Mesodermal cell (in vitro differentiated cells): ENCODE measurements at regions not wholly inside any gene's neighbourhood (a gene's known extent, or its start where the extent isn't known, plus 50 kb on each side); places are given as distances from the start of the nearest gene placed in this dataset.

Source experiments
- H3K27ac ChIP-seq: 2 replicates; pipeline ENCODE4 v1.7.0; 2013; ENCODE audit warnings: mild to moderate bottlenecking, low read depth, low read length, moderate library complexity; ENCODE audit not compliant: severe bottlenecking
- H3K36me3 ChIP-seq: 2 replicates; pipeline ENCODE4 v1.7.1; 2013; ENCODE audit warnings: mild to moderate bottlenecking, low read length, moderate library complexity; ENCODE audit not compliant: control insufficient read depth, insufficient read depth
- H3K4me1 ChIP-seq: one replicate; pipeline ENCODE4 v1.7.1; 2013; ENCODE audit warnings: mild to moderate bottlenecking, low read length; ENCODE audit not compliant: insufficient read depth, control insufficient read depth, poor library complexity, severe bottlenecking
- H3K4me3 ChIP-seq: 2 replicates; pipeline ENCODE4 v1.7.0; 2013; ENCODE audit warnings: low read length, control low read depth, mild to moderate bottlenecking; ENCODE audit not compliant: insufficient read depth, poor library complexity, severe bottlenecking; ENCODE audit errors: extremely low read depth
- H3K9me3 ChIP-seq: 2 replicates; pipeline ENCODE4 v1.7.1; 2013; ENCODE audit warnings: mild to moderate bottlenecking, low read length, moderate library complexity; ENCODE audit not compliant: control insufficient read depth
- WGBS, 2 experiments: methylation state at CpG; one replicate each; pipeline ENCODE4 v1.1.5; 2013; ENCODE audit warnings: missing lambda C conversion rate in 2 of 2; ENCODE audit not compliant: insufficient coverage in 2 of 2; 5-methylcytosine and 5-hydroxymethylcytosine counted together

DNA sequence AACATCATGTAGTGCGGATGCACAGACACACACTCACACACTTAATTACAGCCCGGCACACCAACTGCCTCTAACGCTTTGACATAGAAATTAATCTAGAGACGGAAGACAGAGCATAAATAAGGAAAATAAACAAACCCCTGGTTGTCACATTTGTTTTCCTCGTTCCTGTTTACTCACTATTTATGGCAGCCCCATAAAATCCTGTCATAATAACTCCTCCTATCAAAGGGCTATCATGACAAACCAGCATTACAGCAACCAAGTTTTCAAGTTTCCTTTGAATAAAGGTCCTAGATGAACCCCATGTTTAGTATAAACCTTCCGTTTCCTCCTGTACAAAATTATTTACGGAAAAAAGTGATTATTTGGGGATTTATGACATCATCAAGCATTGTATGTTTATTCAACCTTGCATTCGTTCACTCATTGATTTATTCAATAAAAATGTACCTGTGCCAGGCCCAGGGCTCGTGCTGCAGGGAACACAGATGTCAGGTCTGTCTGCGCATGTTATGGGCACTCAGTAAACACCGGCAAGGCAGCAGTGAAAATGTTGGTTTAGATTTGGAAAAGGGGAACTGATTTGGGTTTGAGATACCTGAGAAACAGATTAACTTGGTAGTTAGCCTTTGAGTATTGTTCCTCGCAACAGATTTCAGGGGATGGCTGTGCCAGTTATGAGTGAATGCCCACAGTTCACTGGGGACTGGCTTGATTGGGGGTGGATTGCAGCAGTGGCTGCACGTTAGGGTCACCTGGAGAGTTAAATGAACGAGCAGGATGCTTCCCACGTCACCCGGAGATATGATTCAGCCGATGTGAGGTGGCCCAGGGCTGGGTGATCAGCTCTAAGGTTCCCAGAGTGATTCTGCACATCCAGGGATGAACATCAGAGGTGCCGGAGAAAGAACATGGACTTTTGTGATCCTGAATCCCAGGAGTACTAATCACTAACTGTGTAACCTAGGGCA, 295.3 kb upstream of the FOXQ1 start:
- Histone ChIP-seq H3K4me1 (no peaks in the 10 kb centered on the region), H3K27ac (no peak overlapping the region), H3K9me3 (no peaks in the 10 kb centered on the region), H3K36me3 (no peaks in the 10 kb centered on the region), H3K4me3 (no peak overlapping the region)
- WGBS, 2 experiments = 84 to 90% methylated on average over 12 to 13 of the region's 18 CpGs

DNA sequence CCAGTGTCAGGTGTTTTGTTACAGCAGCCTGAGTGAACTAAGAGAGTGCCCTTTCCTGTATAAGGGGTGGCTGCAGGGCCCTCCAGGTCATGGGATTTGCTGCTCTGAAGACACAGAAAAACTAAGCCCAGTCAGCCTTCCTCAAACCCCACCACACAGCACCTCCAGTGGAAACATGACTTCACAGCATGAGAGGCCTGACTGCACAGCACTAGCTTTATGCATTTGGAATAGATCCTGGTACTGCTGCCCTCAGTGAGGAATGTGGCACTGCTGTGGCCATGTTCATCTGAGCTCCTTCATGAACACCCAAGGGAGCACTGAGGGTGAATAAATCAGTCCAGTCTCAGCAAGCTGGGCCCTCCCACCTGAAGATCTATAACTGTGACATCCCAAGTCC, 296.1 kb upstream of the FOXQ1 start:
- Histone ChIP-seq H3K4me1 (no peaks in the 10 kb centered on the region), H3K4me3 (no peak overlapping the region), H3K36me3 (no peaks in the 10 kb centered on the region), H3K9me3 (no peaks in the 10 kb centered on the region), H3K27ac (no peak overlapping the region)

DNA sequence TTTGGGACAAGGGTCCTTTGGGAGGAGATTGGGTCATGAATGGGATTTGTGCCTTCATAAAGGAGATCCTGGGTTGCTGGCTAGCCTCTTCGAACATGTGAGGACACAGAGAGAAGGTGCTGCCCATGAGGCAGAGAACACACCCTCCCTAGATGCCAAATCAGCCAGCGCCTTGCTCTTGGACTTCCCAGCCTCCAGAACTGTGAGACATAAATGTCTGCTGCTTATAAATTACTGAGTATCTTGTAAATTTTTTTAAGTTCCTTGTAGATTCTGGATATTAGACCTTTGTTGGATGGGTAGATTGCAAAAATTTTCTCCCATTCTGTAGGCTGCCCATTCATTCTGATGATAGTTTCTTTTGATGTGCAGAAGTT, 297.5 kb upstream of the FOXQ1 start:
- Histone ChIP-seq H3K36me3 (no peaks in the 10 kb centered on the region), H3K27ac (no peak overlapping the region), H3K4me1 (no peaks in the 10 kb centered on the region), H3K9me3 (no peaks in the 10 kb centered on the region), H3K4me3 (no peak overlapping the region)
- 88% methylated on average over 1 of the region's 2 CpGs; no CpG with 5 or more reads in 1 of the 2 experiments for WGBS, 2 experiments

DNA sequence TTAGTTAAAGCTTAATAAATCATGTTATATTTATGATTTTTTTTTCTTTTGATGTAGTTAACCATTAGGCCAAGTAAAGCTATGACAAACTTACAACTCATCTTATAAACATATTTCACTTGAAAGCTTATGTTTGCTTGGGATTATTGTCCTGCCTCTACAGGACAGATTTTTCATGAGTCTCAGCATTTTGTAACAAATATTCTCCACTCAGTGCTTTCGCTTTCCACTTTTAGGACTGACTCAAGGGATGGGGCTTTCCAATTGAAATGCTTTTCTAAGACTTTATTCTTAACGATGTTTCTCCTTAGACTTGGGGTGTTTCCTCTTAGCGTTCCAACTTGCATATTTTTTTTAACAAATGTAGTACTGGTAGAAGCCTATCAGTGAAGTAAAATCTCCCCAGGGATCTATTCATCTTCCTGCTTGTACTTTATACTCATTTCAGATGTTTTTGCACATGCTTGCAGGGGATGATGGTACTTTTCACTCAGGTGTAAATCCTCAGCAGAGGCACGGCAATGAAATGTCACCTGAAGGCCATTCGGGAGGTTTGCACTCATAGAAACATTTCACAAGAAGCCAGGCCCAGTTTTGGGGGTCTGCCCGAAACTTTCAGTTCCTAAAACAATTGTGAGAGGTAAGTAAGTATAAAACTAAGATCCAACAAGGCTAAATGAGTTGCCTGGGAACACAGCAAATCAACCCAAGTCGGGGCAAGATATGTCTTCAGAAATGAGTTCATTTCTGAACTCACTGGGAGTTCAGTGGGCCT, 298.1 kb upstream of the FOXQ1 start:
- H3K4me3 ChIP-seq = no peak overlapping the region
- no peaks in the 10 kb centered on the region for H3K9me3 ChIP-seq
- H3K27ac ChIP-seq = no peak overlapping the region
- H3K36me3 ChIP-seq = no peaks in the 10 kb centered on the region
- WGBS, 2 experiments = 88 to 89% methylated on average over 4 to 5 of the region's 7 CpGs
- no peaks in the 10 kb centered on the region for H3K4me1 ChIP-seq

DNA sequence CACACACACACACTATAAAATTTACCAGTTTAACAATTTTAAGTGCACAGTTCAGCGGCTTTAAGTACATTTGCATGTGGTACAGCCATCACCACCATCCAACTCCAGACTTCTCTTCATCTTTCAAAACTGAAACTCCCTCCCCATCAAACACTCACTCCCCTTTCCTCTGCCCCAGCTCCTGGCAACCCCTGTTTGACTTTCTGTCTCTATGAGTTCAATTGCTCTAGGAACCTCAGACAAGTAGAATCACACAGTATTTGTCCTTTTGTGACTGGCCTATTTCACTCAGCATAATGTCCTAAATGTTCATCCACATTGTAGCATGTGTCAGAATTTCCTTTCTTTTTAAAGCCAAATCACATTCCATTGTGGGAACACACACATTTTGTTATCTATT, 302.8 kb upstream of the FOXQ1 start:
- 100% methylated on average over 1 of the region's 1 CpG for WGBS, 2 experiments
- no peaks in the 10 kb centered on the region for H3K9me3 ChIP-seq
- H3K36me3 ChIP-seq = no peaks in the 10 kb centered on the region
- H3K27ac ChIP-seq = no peak overlapping the region
- H3K4me1 ChIP-seq = no peaks in the 10 kb centered on the region
- no peak overlapping the region for H3K4me3 ChIP-seq

DNA sequence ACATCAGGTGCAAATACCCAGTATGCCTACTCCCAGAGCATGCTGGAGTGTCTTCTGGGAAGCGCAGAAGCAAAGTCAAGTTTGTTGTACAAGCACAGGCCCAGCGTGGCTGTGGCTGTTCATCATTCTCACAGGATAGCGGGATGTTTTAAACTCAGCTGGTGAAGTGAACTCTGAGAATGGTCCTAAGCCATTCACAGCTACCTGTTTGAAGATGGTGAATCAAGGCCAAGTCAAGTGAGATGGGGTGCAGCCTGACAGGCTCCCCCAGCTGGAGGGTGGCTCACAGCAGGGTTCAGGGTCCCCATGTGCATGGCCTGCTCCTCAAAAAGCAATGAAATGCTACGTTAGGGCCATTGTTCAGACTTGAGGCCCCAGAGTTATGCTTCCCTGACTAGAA, 304.7 kb upstream of the FOXQ1 start:
- Histone ChIP-seq H3K4me3 (no peak overlapping the region), H3K4me1 (no peaks in the 10 kb centered on the region), H3K9me3 (no peaks in the 10 kb centered on the region), H3K27ac (no peak overlapping the region), H3K36me3 (no peaks in the 10 kb centered on the region)
- WGBS, 2 experiments = 89% methylated on average over 3 to 4 of the region's 4 CpGs

DNA sequence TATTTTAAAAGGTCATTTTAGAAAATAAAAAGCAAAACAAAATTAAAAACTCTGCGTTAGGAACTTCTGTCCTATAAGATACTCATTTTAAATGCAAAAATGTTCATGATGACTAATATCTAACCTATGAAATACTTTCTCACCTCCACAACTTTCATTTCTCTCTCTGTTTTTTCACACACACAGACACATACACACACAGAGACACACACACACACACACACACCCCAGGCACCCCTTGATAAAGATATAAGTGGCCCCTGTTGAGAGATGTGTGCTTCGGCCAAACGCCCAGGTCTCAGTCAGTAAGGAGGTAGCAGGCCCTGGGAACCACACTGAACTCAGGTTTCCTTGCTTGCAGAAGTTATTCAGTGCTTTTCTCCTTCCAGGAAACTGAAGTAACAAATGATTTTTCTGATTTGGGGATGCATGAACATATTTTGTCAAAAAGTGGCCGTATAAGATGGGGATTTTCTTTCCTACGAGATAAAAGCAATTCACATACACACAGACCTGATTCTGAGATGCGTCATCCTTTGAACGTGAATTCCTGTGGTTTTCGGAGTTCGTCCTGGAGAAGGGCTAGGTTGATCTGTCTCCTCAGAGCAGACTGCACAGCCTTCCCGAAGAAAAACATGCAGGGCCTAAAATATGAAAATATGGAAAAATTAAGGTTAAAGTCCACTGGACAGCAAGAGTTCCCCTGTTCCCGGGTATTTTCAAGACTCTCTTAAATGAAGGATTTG, 306.8 kb upstream of the FOXQ1 start:
- Histone ChIP-seq H3K27ac (no peak overlapping the region), H3K36me3 (no peaks in the 10 kb centered on the region), H3K4me3 (no peak overlapping the region), H3K9me3 (no peaks in the 10 kb centered on the region), H3K4me1 (no peaks in the 10 kb centered on the region)
- WGBS, 2 experiments = 93 to 95% methylated on average over 5 to 8 of the region's 11 CpGs

DNA sequence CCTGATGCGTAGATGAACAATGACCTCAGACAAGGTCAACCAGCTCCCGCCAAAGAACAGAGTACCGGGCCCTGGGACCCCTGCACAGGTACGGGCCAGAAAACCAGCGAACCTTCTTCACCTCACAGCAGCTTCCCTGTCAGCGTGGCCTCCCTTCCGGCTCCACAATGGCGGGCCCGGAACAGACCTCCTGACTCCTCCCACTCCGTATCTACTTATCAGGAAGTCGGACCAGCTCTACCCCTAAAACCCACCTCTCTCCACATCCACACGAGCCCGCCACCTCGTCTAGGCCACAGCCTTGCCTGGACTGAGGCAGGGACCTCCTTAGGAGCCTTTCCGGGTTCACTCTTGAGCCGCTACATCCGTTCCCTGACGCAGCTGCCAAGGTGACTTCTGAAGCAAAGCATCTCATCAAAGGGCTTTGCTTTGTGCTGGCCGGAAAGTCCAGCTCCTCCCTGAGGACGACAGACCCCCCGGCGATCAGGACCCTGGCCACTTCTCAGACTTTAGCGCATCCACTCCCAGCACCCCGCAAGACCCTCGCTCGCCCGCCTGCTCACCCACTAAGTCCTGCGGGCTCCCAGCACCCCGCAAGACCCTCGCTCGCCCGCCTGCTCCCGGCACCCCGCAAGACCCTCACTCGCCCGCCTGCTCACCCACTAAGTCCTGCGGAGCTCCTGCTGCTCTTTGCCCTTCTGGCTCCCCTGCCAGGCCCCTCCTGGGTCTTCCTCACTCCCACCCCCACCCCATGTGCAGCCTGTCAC, 308.3 kb upstream of the FOXQ1 start:
- Histone ChIP-seq H3K4me3 (no peak overlapping the region), H3K9me3 (no peaks in the 10 kb centered on the region), H3K4me1 (no peaks in the 10 kb centered on the region), H3K27ac (no peak overlapping the region), H3K36me3 (no peaks in the 10 kb centered on the region)
- 91 to 95% methylated on average over 29 to 37 of the region's 37 CpGs for WGBS, 2 experiments

DNA sequence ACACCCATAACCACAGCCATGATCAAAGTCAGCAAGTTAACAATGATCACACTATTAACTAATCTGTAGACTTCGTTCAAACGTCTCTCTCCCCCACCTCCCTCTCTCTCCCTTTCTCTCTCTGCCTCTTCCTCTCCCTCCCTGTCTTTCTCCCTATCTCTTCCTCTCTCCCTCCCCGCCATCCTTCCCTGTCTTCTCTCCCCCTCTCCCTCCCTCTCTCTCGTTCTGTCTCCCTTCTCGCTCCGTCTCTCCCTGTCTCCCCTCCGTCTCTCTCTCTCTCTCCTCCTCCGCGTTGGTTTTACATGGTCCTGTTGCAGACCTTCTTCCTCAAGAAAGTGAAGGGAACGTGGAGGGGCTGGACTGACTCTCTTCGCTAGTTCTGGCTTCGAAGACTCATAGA, 308.9 kb upstream of the FOXQ1 start:
- Histone ChIP-seq H3K9me3 (no peaks in the 10 kb centered on the region), H3K4me3 (no peak overlapping the region)
- 91 to 94% methylated on average over 12 of the region's 12 CpGs for WGBS, 2 experiments

DNA sequence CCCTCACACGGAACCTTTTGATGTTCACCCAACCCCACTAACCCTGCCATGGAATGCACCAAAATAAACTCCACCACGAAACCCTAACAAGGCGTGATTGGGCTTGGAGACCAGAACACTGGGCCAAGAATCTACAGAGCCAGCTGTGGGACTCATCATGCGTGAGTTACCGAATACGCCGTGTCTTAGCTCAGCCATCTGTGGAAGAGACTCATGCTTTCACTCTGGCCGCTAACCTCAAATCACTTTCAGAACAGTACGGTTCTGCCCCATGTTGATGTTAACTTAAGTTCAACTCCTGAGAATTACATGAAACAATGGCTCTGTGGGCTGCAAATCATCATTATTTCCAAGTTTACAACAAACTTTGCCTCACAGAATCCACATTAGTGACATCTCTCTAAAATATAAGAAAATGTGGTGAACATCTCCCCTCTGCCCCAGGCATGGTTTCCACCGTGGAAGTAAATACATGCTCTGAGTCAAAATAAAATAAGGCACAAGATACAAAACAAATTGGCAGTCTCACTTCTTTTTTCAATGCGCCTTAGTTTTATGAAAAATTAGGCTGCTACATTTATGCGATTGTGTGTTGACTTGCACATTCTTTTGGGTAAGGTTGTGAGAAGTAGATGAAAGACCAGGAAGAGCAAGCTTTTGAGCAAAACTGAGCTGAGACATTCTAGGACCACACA, 308.9 kb upstream of the EXOC2 start:
- H3K36me3 ChIP-seq = no peaks in the 10 kb centered on the region
- H3K27ac ChIP-seq = no peak overlapping the region
- H3K4me1 ChIP-seq = no peaks in the 10 kb centered on the region
- WGBS, 2 experiments = 81 to 83% methylated on average over 9 of the region's 12 CpGs
- no peak overlapping the region for H3K4me3 ChIP-seq
- no peaks in the 10 kb centered on the region for H3K9me3 ChIP-seq

More for the DNA sequence above, 308.9 kb upstream of the FOXQ1 start:
- H3K27ac ChIP-seq = no peak overlapping the region
- H3K36me3 ChIP-seq = no peaks in the 10 kb centered on the region
- H3K4me1 ChIP-seq = no peaks in the 10 kb centered on the region
